ENCODE measurements at regions not wholly inside any gene's neighbourhood (a gene's known extent, or its start where the extent isn't known, plus 50 kb on each side); places are given as distances from the start of the nearest gene placed in this dataset.

- H4K5ac ChIP-seq (ENCODE audit: insufficient read length, low read depth, low read length): no peak overlapping the region
- Mint-ChIP-seq H3K27me3 (ENCODE audit: low read depth) (peaks cover 36% of the 10 kb centered on the region), H3K27ac (no peak overlapping the region), H3K4me1 (peaks cover 22 to 25% of the 10 kb centered on the region in 2 experiments), H3K36me3 (ENCODE audit: insufficient read depth in 1 of 3, low read depth in 3 of 3) (peaks cover 8 to 17% (median 8%) of the 10 kb centered on the region in 3 experiments; a peak in 6 of 7 replicates), H3K9me3 (peaks cover 13 to 16% of the 10 kb centered on the region in 2 experiments), H3K4me3 (no peak overlapping the region)
- H3K9me3 ChIP-seq (ENCODE audit: control insufficient read depth, low read depth, low read length): peaks cover 6% of the 10 kb centered on the region
- no peak overlapping the region for H2AK5ac ChIP-seq (ENCODE audit: insufficient read length, low read length)
- DNase-seq: no peak
- H3T11ph ChIP-seq (ENCODE audit: low read length): no peak overlapping the region
- H3K27me3 ChIP-seq (ENCODE audit: insufficient read depth, low read length): no peaks in the 10 kb centered on the region
- H2BK120ac ChIP-seq (ENCODE audit: low read depth, low read length, poor library complexity, severe bottlenecking): no peak overlapping the region
- H3K79me1 ChIP-seq (ENCODE audit: insufficient read depth, low read depth, low read length, poor library complexity, severe bottlenecking): no peaks in the 10 kb centered on the region
- no peak overlapping the region for H3K18ac ChIP-seq (ENCODE audit: insufficient read length, low read depth, low read length)
- no peaks in the 10 kb centered on the region for H3K23me2 ChIP-seq (ENCODE audit: insufficient read length, low read depth, low read length, poor library complexity, severe bottlenecking)
- no peak overlapping the region for H2BK5ac ChIP-seq (ENCODE audit: insufficient read length, low read length)
- H3K23ac ChIP-seq (ENCODE audit: insufficient read length, low read depth, low read length): no peak overlapping the region
- H2AFZ ChIP-seq (ENCODE audit: low read length): no peak overlapping the region
- no peak overlapping the region for H3K4me2 ChIP-seq (ENCODE audit: insufficient read depth, insufficient read length, low read length)
- no CpG with 5 or more reads among the region's 7 CpGs for WGBS (ENCODE audit: extremely low coverage, insufficient read length, low lambda C conversion rate)
- H2BK15ac ChIP-seq (ENCODE audit: low read depth, low read length): no peak overlapping the region
- no peak overlapping the region for H2BK20ac ChIP-seq (ENCODE audit: low read depth, low read length, poor library complexity, severe bottlenecking)
- H4K20me1 ChIP-seq (ENCODE audit: control insufficient read depth, insufficient read depth, insufficient read length): no peaks in the 10 kb centered on the region
- H3K56ac ChIP-seq (ENCODE audit: insufficient read length, low read depth, low read length): no peak overlapping the region
- no peak overlapping the region for H3K4ac ChIP-seq (ENCODE audit: low read depth, low read length)
- H3K14ac ChIP-seq (ENCODE audit: insufficient read depth, low read length): no peak overlapping the region
- H3K4me1 ChIP-seq (ENCODE audit: insufficient read depth, low read length): peaks cover 13% of the 10 kb centered on the region; the same call in 1 of the 2 replicates
- H3K27ac ChIP-seq (ENCODE audit: insufficient read length, low read depth, low read length): no peak overlapping the region
- TF ChIP-seq, protein P1, sequence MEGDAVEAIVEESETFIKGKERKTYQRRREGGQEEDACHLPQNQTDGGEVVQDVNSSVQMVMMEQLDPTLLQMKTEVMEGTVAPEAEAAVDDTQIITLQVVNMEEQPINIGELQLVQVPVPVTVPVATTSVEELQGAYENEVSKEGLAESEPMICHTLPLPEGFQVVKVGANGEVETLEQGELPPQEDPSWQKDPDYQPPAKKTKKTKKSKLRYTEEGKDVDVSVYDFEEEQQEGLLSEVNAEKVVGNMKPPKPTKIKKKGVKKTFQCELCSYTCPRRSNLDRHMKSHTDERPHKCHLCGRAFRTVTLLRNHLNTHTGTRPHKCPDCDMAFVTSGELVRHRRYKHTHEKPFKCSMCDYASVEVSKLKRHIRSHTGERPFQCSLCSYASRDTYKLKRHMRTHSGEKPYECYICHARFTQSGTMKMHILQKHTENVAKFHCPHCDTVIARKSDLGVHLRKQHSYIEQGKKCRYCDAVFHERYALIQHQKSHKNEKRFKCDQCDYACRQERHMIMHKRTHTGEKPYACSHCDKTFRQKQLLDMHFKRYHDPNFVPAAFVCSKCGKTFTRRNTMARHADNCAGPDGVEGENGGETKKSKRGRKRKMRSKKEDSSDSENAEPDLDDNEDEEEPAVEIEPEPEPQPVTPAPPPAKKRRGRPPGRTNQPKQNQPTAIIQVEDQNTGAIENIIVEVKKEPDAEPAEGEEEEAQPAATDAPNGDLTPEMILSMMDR (conservative IDR thresholded peaks at IDR 0.05): no peak
- H3K79me2 ChIP-seq (ENCODE audit: insufficient read depth, low read length): no peaks in the 10 kb centered on the region
- H4K8ac ChIP-seq (replicated peaks; ENCODE audit: insufficient read length, low read depth, low read length): no peak overlapping the region
- no peak overlapping the region for H2BK12ac ChIP-seq (ENCODE audit: insufficient read length, low read depth, low read length)
- H4K91ac ChIP-seq (ENCODE audit: insufficient read length, low read depth, low read length): no peak overlapping the region
- no peak overlapping the region for H3K9ac ChIP-seq (ENCODE audit: extremely low read depth, insufficient read length, low read length)
Measured at GRCh38 chr2:44055664-44056063, 59.9 kb upstream of the LRPPRC start.
